H9 (cell line): ENCODE measurements at regions not wholly inside any gene's neighbourhood (a gene's known extent, or its start where the extent isn't known, plus 50 kb on each side); places are given as distances from the start of the nearest gene placed in this dataset.

Experiments
- DNase-seq: peaks from one replicate; pipeline ENCODE4 v3.0.0-alpha.2; 2017
- H2AFZ ChIP-seq: one replicate; pipeline ENCODE4 v1.6.1; 2013; ENCODE audit warnings: mild to moderate bottlenecking, low read length, control low read depth, moderate library complexity
- H2AK5ac ChIP-seq: 2 replicates; pipeline ENCODE4 v1.6.1; 2013; ENCODE audit warnings: low read length, control low read depth, mixed read lengths; ENCODE audit not compliant: insufficient read length
- H2BK120ac ChIP-seq: one replicate; pipeline ENCODE4 v1.6.1; 2013; ENCODE audit warnings: low read depth, mild to moderate bottlenecking, low read length, control low read depth, inconsistent platforms; ENCODE audit not compliant: poor library complexity, severe bottlenecking
- H2BK12ac ChIP-seq: 2 replicates; pipeline ENCODE4 v1.6.1; 2013; ENCODE audit warnings: low read length, control low read depth, mixed read lengths, low read depth; ENCODE audit not compliant: insufficient read length
- H2BK15ac ChIP-seq: 2 replicates; pipeline ENCODE4 v1.6.1; 2013; ENCODE audit warnings: low read depth, low read length, control low read depth
- H2BK20ac ChIP-seq: one replicate; pipeline ENCODE4 v1.6.1; 2013; ENCODE audit warnings: low read depth, mild to moderate bottlenecking, low read length, control low read depth, inconsistent platforms; ENCODE audit not compliant: poor library complexity, severe bottlenecking
- H2BK5ac ChIP-seq: 2 replicates; pipeline ENCODE4 v1.6.1; 2013; ENCODE audit warnings: low read length, control low read depth, mixed read lengths; ENCODE audit not compliant: insufficient read length
- H3K14ac ChIP-seq: 2 replicates; pipeline ENCODE4 v1.6.1; 2013; ENCODE audit warnings: low read length, control low read depth; ENCODE audit not compliant: insufficient read depth
- H3K18ac ChIP-seq: 2 replicates; pipeline ENCODE4 v1.6.1; 2013; ENCODE audit warnings: low read depth, mild to moderate bottlenecking, mixed read lengths, low read length, control low read depth; ENCODE audit not compliant: insufficient read length
- H3K23ac ChIP-seq: 2 replicates; pipeline ENCODE4 v1.6.1; 2013; ENCODE audit warnings: low read length, control low read depth, mixed read lengths, low read depth; ENCODE audit not compliant: insufficient read length
- H3K23me2 ChIP-seq: 2 replicates; pipeline ENCODE4 v1.6.1; 2013; ENCODE audit warnings: low read depth, mild to moderate bottlenecking, mixed read lengths, low read length, control low read depth; ENCODE audit not compliant: insufficient read length, poor library complexity, severe bottlenecking
- H3K27ac ChIP-seq: 2 replicates; pipeline ENCODE4 v1.5.1; 2013; ENCODE audit warnings: low read length, control low read depth, mixed read lengths, low read depth; ENCODE audit not compliant: insufficient read length
- H3K27me3 ChIP-seq: 2 replicates; pipeline ENCODE4 v1.6.1; 2013; ENCODE audit warnings: low read length, control low read depth, inconsistent platforms; ENCODE audit not compliant: insufficient read depth
- H3K4ac ChIP-seq: 2 replicates; pipeline ENCODE4 v1.6.1; 2013; ENCODE audit warnings: low read depth, mild to moderate bottlenecking, control low read depth, inconsistent platforms, low read length, moderate library complexity
- H3K4me1 ChIP-seq: 2 replicates; pipeline ENCODE4 v1.6.1; 2013; ENCODE audit warnings: low read length, control low read depth, inconsistent platforms; ENCODE audit not compliant: insufficient read depth
- H3K4me2 ChIP-seq: 2 replicates; pipeline ENCODE4 v1.6.1; 2013; ENCODE audit warnings: low read length, control low read depth, mixed read lengths; ENCODE audit not compliant: insufficient read length, insufficient read depth
- H3K56ac ChIP-seq: 2 replicates; pipeline ENCODE4 v1.6.1; 2013; ENCODE audit warnings: low read depth, mild to moderate bottlenecking, mixed read lengths, low read length, control low read depth; ENCODE audit not compliant: insufficient read length
- H3K79me1 ChIP-seq: 2 replicates; pipeline ENCODE4 v1.6.1; 2013; ENCODE audit warnings: low read depth, mild to moderate bottlenecking, moderate library complexity, low read length, control low read depth, inconsistent platforms; ENCODE audit not compliant: insufficient read depth, poor library complexity, severe bottlenecking
- H3K79me2 ChIP-seq: 2 replicates; pipeline ENCODE4 v1.6.1; 2013; ENCODE audit warnings: low read length, control low read depth, inconsistent platforms; ENCODE audit not compliant: insufficient read depth
- H3K9ac ChIP-seq: 2 replicates; pipeline ENCODE4 v1.6.1; 2013; ENCODE audit warnings: low read length, control low read depth, mixed read lengths; ENCODE audit not compliant: insufficient read length; ENCODE audit errors: extremely low read depth
- H3K9me3 ChIP-seq: one replicate; pipeline ENCODE4 v1.6.1; 2013; ENCODE audit warnings: low read depth, low read length, inconsistent platforms; ENCODE audit not compliant: control insufficient read depth
- H3T11ph ChIP-seq: one replicate; pipeline ENCODE4 v1.6.1; 2013; ENCODE audit warnings: mild to moderate bottlenecking, low read length, control low read depth, inconsistent platforms
- H4K20me1 ChIP-seq: one replicate; pipeline ENCODE4 v1.6.1; 2013; ENCODE audit not compliant: control insufficient read depth, insufficient read length, insufficient read depth
- H4K5ac ChIP-seq: 2 replicates; pipeline ENCODE4 v1.6.1; 2013; ENCODE audit warnings: low read depth, mild to moderate bottlenecking, mixed read lengths, low read length, control low read depth; ENCODE audit not compliant: insufficient read length
- H4K8ac ChIP-seq: replicated peaks from 2 replicates; pipeline ENCODE4 v1.6.1; 2013; ENCODE audit warnings: low read length, control low read depth, mixed read lengths, low read depth; ENCODE audit not compliant: insufficient read length
- H4K91ac ChIP-seq: 2 replicates; pipeline ENCODE4 v1.6.1; 2013; ENCODE audit warnings: low read depth, mild to moderate bottlenecking, moderate library complexity, mixed read lengths, low read length, control low read depth; ENCODE audit not compliant: insufficient read length
- H3K27ac Mint-ChIP-seq, 3 experiments: 2 replicates in 2 of 3; 3 replicates in 1 of 3; pipeline ENCODE4 v1.8.0; 2020 to 2021; ENCODE audit warnings: mixed read lengths in 3 of 3, mild to moderate bottlenecking in 1 of 3, moderate library complexity in 1 of 3
- H3K27me3 Mint-ChIP-seq: 2 replicates; pipeline ENCODE4 v1.8.0; 2021; ENCODE audit warnings: low read depth, mild to moderate bottlenecking, moderate library complexity, mixed read lengths
- H3K36me3 Mint-ChIP-seq, 3 experiments: 2 replicates in 2 of 3; 3 replicates in 1 of 3; pipeline ENCODE4 v1.8.0; 2020 to 2021; ENCODE audit warnings: low read depth in 3 of 3, mixed read lengths in 3 of 3; ENCODE audit not compliant: insufficient read depth in 1 of 3
- H3K4me1 Mint-ChIP-seq, 2 experiments: 2 replicates each; pipeline ENCODE4 v1.8.0; 2020; ENCODE audit warnings: mixed read lengths in 2 of 2
- H3K4me3 Mint-ChIP-seq, 2 experiments: 2 replicates in 1 of 2; 3 replicates in 1 of 2; pipeline ENCODE4 v1.8.0; 2020 to 2021; ENCODE audit warnings: mild to moderate bottlenecking in 2 of 2, mixed read lengths in 2 of 2, moderate library complexity in 1 of 2
- H3K9me3 Mint-ChIP-seq, 2 experiments: 2 replicates in 1 of 2; 3 replicates in 1 of 2; pipeline ENCODE4 v1.8.0; 2020; ENCODE audit warnings: mild to moderate bottlenecking in 2 of 2, mixed read lengths in 2 of 2, moderate library complexity in 1 of 2
- CTCF ChIP-seq: fragments of 200-600 bp; sonication (generic); conservative IDR thresholded peaks from 3 replicates; pipeline ENCODE4 v1.8.0; 2021; ENCODE audit warnings: antibody characterized with exemption, mild to moderate bottlenecking
- WGBS: extraction: QIAGEN DNeasy Blood & Tissue Kit; methylation state at CpG from one replicate; pipeline ENCODE4 v1.1.7; 2013; ENCODE audit warnings: missing lambda C conversion rate, low lambda C conversion rate, mixed read lengths; ENCODE audit not compliant: insufficient read length; ENCODE audit errors: extremely low coverage; 5-methylcytosine and 5-hydroxymethylcytosine counted together

- H2AK5ac ChIP-seq = no peak overlapping the region
- H4K91ac ChIP-seq = no peak overlapping the region
- no peak overlapping the region for H2BK5ac ChIP-seq
- no peaks in the 10 kb centered on the region for H3K79me2 ChIP-seq
- no peak overlapping the region for H4K8ac ChIP-seq
- H3K9ac ChIP-seq = no peak overlapping the region
- Mint-ChIP-seq H3K27me3 (peaks cover 2% of the 10 kb centered on the region; the same call in 1 of the 2 replicates), H3K4me3 (no peak overlapping the region), H3K4me1 (peaks cover 19 to 26% of the 10 kb centered on the region in 2 experiments), H3K9me3 (no peaks in the 10 kb centered on the region; a peak in 1 of 5 replicates), H3K36me3 (no peaks in the 10 kb centered on the region), H3K27ac (no peak overlapping the region)
- no peak overlapping the region for H2BK12ac ChIP-seq
- no peak overlapping the region for H2BK120ac ChIP-seq
- no peaks in the 10 kb centered on the region for H3K27me3 ChIP-seq
- H3K27ac ChIP-seq = no peak overlapping the region
- no peaks in the 10 kb centered on the region for H3K79me1 ChIP-seq
- no CpG with 5 or more reads among the region's 9 CpGs for WGBS
- H4K20me1 ChIP-seq = no peaks in the 10 kb centered on the region
- H2AFZ ChIP-seq = no peak overlapping the region
- DNase-seq = peak; percentile 70
- H3K14ac ChIP-seq = no peak overlapping the region
- H3K9me3 ChIP-seq = no peaks in the 10 kb centered on the region
- no peak overlapping the region for H2BK15ac ChIP-seq
- H4K5ac ChIP-seq = no peak overlapping the region
- no peak overlapping the region for H3K56ac ChIP-seq
- H3T11ph ChIP-seq = no peak overlapping the region
- no peak overlapping the region for H3K18ac ChIP-seq
- no peak overlapping the region for H2BK20ac ChIP-seq
- peaks cover 13% of the 10 kb centered on the region; the same call in 1 of the 2 replicates for H3K4me1 ChIP-seq
- peak; percentile 65 for TF ChIP-seq CTCF
- H3K23ac ChIP-seq = no peak overlapping the region
- no peak overlapping the region for H3K4me2 ChIP-seq
- no peaks in the 10 kb centered on the region for H3K23me2 ChIP-seq
- H3K4ac ChIP-seq = no peak overlapping the region
Observed at GRCh38 chr9:109560470-109561132, 62.5 kb upstream of the PTPN3 start.
